T-helper 17 cell (primary cell): ENCODE measurements at regions not wholly inside any gene's neighbourhood (a gene's known extent, or its start where the extent isn't known, plus 50 kb on each side); places are given as distances from the start of the nearest gene placed in this dataset.
"Not testable (repeated sequence)": the region's sequence is repeated elsewhere in the genome, so short reads cannot be mapped to it uniquely, and the experiment has no call there.

ENCODE experiments used
- ATAC-seq: fragments of 150-1000 bp; cut with Tn5 transposase; 2 replicates; pipeline ENCODE4 v1.10.0; 2021; ENCODE audit warnings: mild to moderate bottlenecking, moderate library complexity
- DNase-seq, 3 donors: peaks; one replicate each; pipeline versions ENCODE4 v3.0.0 to v3.0.0-alpha.2; 2020 to 2021
- H3K9me3 ChIP-seq: one replicate; pipeline ENCODE4 v1.7.0; 2013; ENCODE audit warnings: low read length, mild to moderate bottlenecking; ENCODE audit not compliant: control insufficient read depth, poor library complexity, severe bottlenecking
- H3K27ac Mint-ChIP-seq: one replicate; pipeline ENCODE4 v1.8.0; 2022; ENCODE audit warnings: mild to moderate bottlenecking, moderate library complexity, mixed read lengths
- H3K27me3 Mint-ChIP-seq: one replicate; pipeline ENCODE4 v1.8.0; 2022; ENCODE audit warnings: mixed read lengths
- H3K36me3 Mint-ChIP-seq: one replicate; pipeline ENCODE4 v1.8.0; 2022; ENCODE audit warnings: low read depth, mixed read lengths
- H3K4me1 Mint-ChIP-seq: one replicate; pipeline ENCODE4 v1.8.0; 2022; ENCODE audit warnings: mild to moderate bottlenecking, mixed read lengths
- H3K4me3 Mint-ChIP-seq: one replicate; pipeline ENCODE4 v1.8.0; 2022; ENCODE audit warnings: mild to moderate bottlenecking, moderate library complexity, mixed read lengths

GRCh38 chr17:31677036-31677435, 182.0 kb downstream of the COPRS start:
- Mint-ChIP-seq H3K4me3 (no peak overlapping the region), H3K4me1 (peaks cover 5% of the 10 kb centered on the region), H3K27ac (no peak overlapping the region), H3K36me3 (no peaks in the 10 kb centered on the region), H3K27me3 (peaks cover 68% of the 10 kb centered on the region)
- no peaks in the 10 kb centered on the region for H3K9me3 ChIP-seq
- no peak for DNase-seq
- ATAC-seq = no peak

GRCh38 chr17:31675392-31675791, 183.7 kb downstream of the COPRS start:
- H3K27me3 Mint-ChIP-seq = peaks cover 66% of the 10 kb centered on the region
- H3K9me3 ChIP-seq, ATAC-seq, DNase-seq, H3K4me3 Mint-ChIP-seq, H3K4me1 Mint-ChIP-seq, H3K36me3 Mint-ChIP-seq, H3K27ac Mint-ChIP-seq: not testable (repeated sequence)

GRCh38 chr17:31674717-31675349, 184.2 kb downstream of the COPRS start:
- H3K27me3 Mint-ChIP-seq = peaks cover 64% of the 10 kb centered on the region
- no peaks in the 10 kb centered on the region for H3K4me1 Mint-ChIP-seq
- H3K9me3 ChIP-seq = no peaks in the 10 kb centered on the region
- no peak overlapping the region for H3K4me3 Mint-ChIP-seq
- H3K27ac Mint-ChIP-seq = no peak overlapping the region
- DNase-seq = no peak
- no peak for ATAC-seq
- no peaks in the 10 kb centered on the region for H3K36me3 Mint-ChIP-seq

DNA sequence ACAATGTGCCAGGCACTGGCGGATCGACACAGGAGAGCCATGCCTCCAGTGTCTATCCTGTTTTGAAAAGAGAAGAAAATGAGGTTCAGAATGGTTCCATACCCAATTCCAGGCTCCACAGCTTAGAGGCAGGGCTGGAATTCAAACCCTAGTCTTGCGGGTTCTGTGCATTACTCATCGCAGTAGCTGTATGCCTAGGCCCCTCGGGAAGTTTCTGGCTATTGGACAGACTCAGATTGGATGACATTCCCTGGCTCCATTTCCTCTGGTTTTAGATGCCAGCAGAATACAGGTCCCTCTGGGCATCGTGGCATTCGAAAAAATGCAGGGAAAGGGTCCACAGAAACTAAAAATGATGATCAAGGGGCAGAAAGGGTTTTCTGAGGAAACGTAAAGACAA, 184.7 kb downstream of the COPRS start:
- H3K36me3 Mint-ChIP-seq = no peaks in the 10 kb centered on the region
- DNase-seq (no peak), ATAC-seq (no peak)
- peaks cover 64% of the 10 kb centered on the region for H3K27me3 Mint-ChIP-seq
- H3K4me1 Mint-ChIP-seq = no peaks in the 10 kb centered on the region
- no peak overlapping the region for H3K4me3 Mint-ChIP-seq
- H3K27ac Mint-ChIP-seq = no peak overlapping the region
- no peaks in the 10 kb centered on the region for H3K9me3 ChIP-seq

DNA sequence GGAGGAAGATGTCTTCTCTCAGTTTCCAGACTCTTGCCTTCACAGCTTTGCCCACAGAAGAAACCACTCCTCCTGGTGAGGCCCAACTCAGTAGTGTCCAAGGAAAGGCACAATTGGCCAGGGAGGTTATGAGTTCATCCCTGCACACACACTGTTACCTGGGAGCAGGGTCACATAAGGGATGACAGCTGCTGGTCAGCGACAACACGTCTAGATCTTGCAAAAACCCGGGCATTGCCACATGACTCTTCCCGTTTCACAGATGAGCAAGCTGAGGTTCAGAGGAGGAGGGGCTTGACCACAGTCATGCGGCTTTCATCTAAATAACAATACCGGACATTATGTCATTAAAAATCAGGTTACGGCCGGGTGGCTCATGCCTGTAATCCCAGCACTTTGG, 186.0 kb downstream of the COPRS start:
- no peaks in the 10 kb centered on the region for H3K9me3 ChIP-seq
- H3K4me1 Mint-ChIP-seq = no peaks in the 10 kb centered on the region
- ATAC-seq (no peak), DNase-seq (no peak)
- H3K36me3 Mint-ChIP-seq = no peaks in the 10 kb centered on the region
- H3K27me3 Mint-ChIP-seq = peaks cover 69% of the 10 kb centered on the region
- no peak overlapping the region for H3K4me3 Mint-ChIP-seq
- no peak overlapping the region for H3K27ac Mint-ChIP-seq

DNA sequence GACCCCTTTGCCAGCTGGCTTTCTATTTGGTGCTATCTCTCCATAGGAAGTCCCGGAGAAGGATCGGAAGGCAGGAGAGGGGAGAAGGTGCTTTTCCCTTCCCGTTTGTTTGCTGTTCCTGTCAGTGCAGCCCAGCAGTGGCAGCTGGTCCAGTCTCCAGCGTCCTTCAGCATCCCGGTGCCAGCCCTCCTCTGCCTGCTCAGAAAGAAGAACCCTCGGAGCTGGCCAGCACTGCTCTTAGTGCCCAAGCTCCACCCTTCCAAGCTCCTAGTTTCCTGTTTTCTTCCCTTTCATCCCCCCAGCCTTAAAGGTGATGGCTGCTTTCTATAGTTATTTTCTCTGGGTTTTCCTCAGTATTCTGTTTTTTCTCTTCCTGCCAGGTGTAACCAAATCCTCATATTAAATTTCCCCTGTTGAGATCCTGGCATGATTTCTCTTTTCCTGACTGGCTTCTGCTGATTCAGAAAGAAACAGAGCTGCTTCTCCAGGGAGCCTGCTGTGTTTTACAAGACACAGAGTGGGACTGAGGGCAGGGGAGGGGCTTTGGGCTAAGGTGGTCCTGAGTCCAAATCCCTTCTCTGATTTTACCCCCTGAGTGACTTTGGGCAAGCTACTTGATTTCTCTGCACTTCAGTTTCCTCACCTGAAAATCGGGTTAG, 186.8 kb downstream of the COPRS start:
- H3K27ac Mint-ChIP-seq = no peak overlapping the region
- H3K27me3 Mint-ChIP-seq = peaks cover 64% of the 10 kb centered on the region
- H3K4me3 Mint-ChIP-seq = no peak overlapping the region
- ATAC-seq (no peak), DNase-seq (no peak)
- H3K9me3 ChIP-seq = no peaks in the 10 kb centered on the region
- no peaks in the 10 kb centered on the region for H3K4me1 Mint-ChIP-seq
- H3K36me3 Mint-ChIP-seq = no peaks in the 10 kb centered on the region

DNA sequence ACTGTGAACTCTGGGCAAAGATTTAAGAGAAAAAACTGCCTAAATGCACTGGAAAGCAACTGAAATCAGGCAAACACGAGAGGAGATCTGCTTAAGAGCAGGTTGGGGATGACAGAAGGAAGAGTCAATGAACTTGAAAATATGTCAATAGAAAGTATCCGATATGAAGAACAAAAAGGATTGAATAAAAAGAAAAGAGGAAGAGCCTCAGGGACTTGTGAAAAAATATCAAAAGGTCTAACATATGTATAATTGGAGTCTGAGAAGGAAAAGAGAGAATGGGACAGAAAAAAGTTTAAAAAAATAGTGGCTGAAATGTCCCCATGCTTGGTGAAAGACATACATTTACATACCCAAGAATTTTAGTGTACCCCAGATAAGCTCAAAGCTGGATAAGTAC, 195.5 kb downstream of the COPRS start:
- no peak overlapping the region for H3K4me3 Mint-ChIP-seq
- H3K36me3 Mint-ChIP-seq = no peaks in the 10 kb centered on the region
- H3K9me3 ChIP-seq = peaks cover 2% of the 10 kb centered on the region
- DNase-seq (no peak), ATAC-seq (no peak)
- H3K27me3 Mint-ChIP-seq = peaks cover 13% of the 10 kb centered on the region
- no peak overlapping the region for H3K27ac Mint-ChIP-seq
- H3K4me1 Mint-ChIP-seq = no peaks in the 10 kb centered on the region

DNA sequence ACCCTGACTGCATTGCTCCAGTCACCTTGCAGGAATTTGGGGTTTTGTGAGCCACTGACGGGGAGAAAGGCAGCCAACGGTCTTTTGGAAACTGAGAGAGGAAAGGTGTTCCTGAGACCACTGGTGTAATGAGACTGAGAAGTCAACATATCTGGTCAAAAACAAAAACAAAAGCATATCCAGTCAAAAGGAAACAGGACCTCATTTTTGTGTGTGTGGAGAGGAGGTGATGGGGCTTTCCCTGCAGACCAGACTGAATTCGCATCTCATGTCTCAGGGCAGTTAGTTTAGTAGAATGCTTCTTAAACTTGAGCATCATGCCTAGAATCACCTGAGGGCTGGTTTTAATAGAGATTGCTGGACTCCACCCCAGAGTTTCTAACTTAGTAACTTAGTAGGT, 198.4 kb downstream of the COPRS start:
- Mint-ChIP-seq H3K36me3 (no peaks in the 10 kb centered on the region), H3K27ac (no peak overlapping the region)
- ATAC-seq = no peak

DNA sequence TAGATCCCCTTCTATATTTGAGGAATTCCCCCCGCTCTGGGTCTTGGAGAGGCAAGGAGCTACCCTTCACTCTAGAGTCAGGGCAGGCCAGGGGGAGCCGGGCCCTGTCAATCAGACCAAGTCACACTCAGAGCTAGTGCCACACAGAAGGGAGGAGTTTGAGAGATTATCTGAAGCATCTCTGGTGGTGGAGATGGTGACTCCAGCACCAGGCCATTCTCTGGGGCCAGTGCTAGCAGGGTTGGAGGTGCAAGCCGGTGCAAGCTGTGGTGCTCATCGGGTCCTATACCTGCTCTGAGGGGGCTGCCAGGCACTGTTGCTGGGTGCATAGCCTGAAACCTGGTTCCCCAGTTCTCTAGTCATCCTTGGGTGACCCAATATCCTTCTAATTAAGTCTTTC, 201.2 kb downstream of the COPRS start:
- DNase-seq = no peak
- Mint-ChIP-seq H3K27me3 (peaks cover 34% of the 10 kb centered on the region), H3K27ac (no peak overlapping the region), H3K36me3 (no peaks in the 10 kb centered on the region), H3K4me3 (no peak overlapping the region), H3K4me1 (no peaks in the 10 kb centered on the region)
- no peaks in the 10 kb centered on the region for H3K9me3 ChIP-seq
- no peak for ATAC-seq

More for the DNA sequence above, 198.4 kb downstream of the COPRS start:
- H3K27me3 Mint-ChIP-seq = peaks cover 19% of the 10 kb centered on the region
- no peaks in the 10 kb centered on the region for H3K4me1 Mint-ChIP-seq
- H3K4me3 Mint-ChIP-seq = no peak overlapping the region
- DNase-seq = no peak
- H3K9me3 ChIP-seq = peaks cover 2% of the 10 kb centered on the region

- Mint-ChIP-seq H3K27ac (no peak overlapping the region), H3K4me1 (no peaks in the 10 kb centered on the region), H3K4me3 (no peak overlapping the region), H3K27me3 (peaks cover 53% of the 10 kb centered on the region), H3K36me3 (no peaks in the 10 kb centered on the region)
- ATAC-seq (no peak), DNase-seq (no peak)
- H3K9me3 ChIP-seq = no peaks in the 10 kb centered on the region
Measured at GRCh38 chr17:31654936-31655335, 204.1 kb downstream of the COPRS start.

DNA sequence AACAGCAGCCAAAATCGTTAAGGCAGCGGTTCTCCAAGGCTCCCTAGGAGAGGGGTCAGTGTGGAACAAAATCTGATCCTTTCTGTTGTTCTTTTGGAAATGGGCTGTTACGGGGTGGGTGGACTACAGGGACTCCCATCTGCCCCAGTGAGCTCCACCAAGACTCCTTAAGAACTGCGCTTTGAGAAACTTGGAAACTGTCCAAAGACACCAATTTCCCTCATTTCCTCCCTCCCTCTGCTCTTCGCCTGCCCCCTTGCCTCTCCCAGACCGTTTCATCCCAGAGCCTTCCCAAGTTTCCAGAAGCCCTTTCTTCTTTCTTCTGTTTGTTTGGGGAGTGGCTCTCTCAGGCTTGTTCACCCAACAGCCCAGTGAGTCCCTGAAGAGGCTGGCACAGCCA, 205.4 kb downstream of the COPRS start:
- Mint-ChIP-seq H3K4me1 (no peaks in the 10 kb centered on the region), H3K36me3 (no peaks in the 10 kb centered on the region), H3K4me3 (no peak overlapping the region), H3K27ac (no peak overlapping the region), H3K27me3 (peaks cover 50% of the 10 kb centered on the region)
- H3K9me3 ChIP-seq = no peaks in the 10 kb centered on the region
- DNase-seq = no peak
- ATAC-seq = no peak

DNA sequence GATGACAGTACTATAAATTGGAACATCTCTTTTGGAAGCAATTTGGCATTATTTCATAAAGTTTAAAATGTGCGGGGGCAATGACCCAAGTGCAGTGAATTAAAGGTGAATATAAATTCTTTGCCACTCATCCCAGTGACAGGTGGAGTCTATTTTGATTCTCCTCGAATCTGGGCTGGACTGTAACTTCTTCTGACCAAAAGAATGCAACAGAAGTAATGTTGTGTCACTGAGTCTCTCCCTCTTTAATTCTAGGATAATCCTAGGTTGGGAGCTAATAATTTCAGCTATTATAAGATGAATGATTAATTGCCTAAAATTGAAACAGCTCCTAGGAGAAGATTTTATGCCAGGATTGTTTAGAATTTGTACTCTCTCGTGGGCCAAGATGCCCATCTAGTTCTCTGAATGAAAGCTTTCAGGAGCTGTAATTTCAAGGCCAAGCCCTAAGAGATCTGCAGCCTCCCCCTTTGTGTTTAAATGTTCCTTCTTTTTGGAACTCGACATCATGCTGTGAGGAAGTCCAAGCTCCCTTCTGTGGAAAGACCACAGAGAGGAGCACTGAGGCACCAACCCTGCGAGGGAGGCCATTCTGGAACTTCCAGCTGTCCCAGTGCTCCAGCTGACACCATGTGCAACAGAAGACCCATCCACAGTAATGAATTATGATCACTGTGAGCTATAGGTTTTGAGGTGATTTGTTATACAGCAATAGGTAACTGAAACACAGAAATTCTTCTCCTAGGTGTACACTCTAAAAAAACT, 208.1 kb downstream of the COPRS start:
- ATAC-seq (no peak), DNase-seq (no peak)
- H3K9me3 ChIP-seq = no peaks in the 10 kb centered on the region
- Mint-ChIP-seq H3K4me1 (no peaks in the 10 kb centered on the region), H3K4me3 (no peak overlapping the region), H3K27me3 (peaks cover 41% of the 10 kb centered on the region), H3K27ac (no peak overlapping the region), H3K36me3 (no peaks in the 10 kb centered on the region)

DNA sequence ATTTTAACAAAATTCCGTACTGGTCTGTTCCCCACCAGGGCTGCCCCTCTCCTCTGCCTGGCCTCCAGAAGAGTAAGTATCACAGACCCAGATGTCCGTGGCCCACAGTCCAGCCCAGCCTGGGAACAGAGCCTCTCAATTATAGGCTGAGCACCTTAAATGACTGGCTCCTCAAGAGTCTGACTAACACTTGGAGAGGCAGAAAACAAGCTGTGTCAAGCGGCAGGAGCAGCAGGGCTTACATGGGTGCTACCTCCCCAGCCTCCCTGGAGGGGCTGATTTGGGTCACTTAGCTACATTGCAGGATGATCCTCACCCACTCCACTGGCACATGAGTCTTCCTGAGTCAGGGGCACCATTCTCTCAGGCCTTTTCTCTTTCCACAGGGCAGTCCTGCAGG, 209.7 kb downstream of the COPRS start:
- Mint-ChIP-seq H3K27ac (no peak overlapping the region), H3K27me3 (peaks cover 34% of the 10 kb centered on the region), H3K36me3 (no peaks in the 10 kb centered on the region), H3K4me3 (no peak overlapping the region), H3K4me1 (no peaks in the 10 kb centered on the region)
- ATAC-seq = no peak
- no peak for DNase-seq
- no peaks in the 10 kb centered on the region for H3K9me3 ChIP-seq
